Ovary (tissue), 3 donors: ENCODE measurements at regions not wholly inside any gene's neighbourhood (a gene's known extent, or its start where the extent isn't known, plus 50 kb on each side); places are given as distances from the start of the nearest gene placed in this dataset.

Source experiments
- CTCF ChIP-seq, 3 donors: fragments of 450-650 bp in 2 of 3; fragments of 200-600 bp in 1 of 3; IDR thresholded peaks; one replicate each; pipeline versions ENCODE4 v1.5.1 to v1.8.0; 2016 to 2022; ENCODE audit warnings: antibody characterized with exemption in 3 of 3, mild to moderate bottlenecking in 1 of 3
- POLR2A ChIP-seq: fragments of 450-650 bp; IDR thresholded peaks from one replicate; pipeline ENCODE4 v1.6.1; 2017; ENCODE audit warnings: antibody characterized with exemption, mild to moderate bottlenecking, moderate library complexity
- donor health status: DM: no; HTN: no; CAD: no.

GRCh38 chrX:128717635-128718578 lies 665.7 kb upstream of the ACTRT1 start:
- TF ChIP-seq CTCF (IDR thresholded peaks at IDR 0.05): no peak
- TF ChIP-seq POLR2A: no peak
